ENCODE measurements at regions not wholly inside any gene's neighbourhood (a gene's known extent, or its start where the extent isn't known, plus 50 kb on each side); places are given as distances from the start of the nearest gene placed in this dataset.

GRCh38 chr6:53994201-53994600 is 117.0 kb upstream of the MLIP start:
- CTCF ChIA-PET: no interaction called here
- TF ChIP-seq EZH2 (IDR thresholded peaks at IDR 0.05; ENCODE audit: low read length, unreplicated experiment) (no peak), EZH2phosphoT487 (IDR thresholded peaks at IDR 0.05; ENCODE audit: borderline replicate concordance, low read length) (no peak), CTCF (conservative IDR thresholded peaks at IDR 0.05; ENCODE audit: low read depth, low read length) (no peak)
- H3K4me3 ChIP-seq (ENCODE audit: low read length): no peak overlapping the region

GRCh38 chr6:53995935-53996334 is 115.3 kb upstream of the MLIP start:
- H3K36me3 ChIP-seq (ENCODE audit: low read depth, low read length): no peaks in the 10 kb centered on the region
- POLR2A ChIA-PET (ENCODE audit: unreplicated experiment): no interaction called here

More at GRCh38 chr6:53994201-53994600, 117.0 kb upstream of the MLIP start:
- H3K36me3 ChIP-seq (ENCODE audit: low read depth, low read length): no peaks in the 10 kb centered on the region
- no TSS peak for BruUV-seq (replicated peaks)
- H4K20me1 ChIP-seq (ENCODE audit: low read length): no peaks in the 10 kb centered on the region
- no peaks in the 10 kb centered on the region for H3K79me2 ChIP-seq (ENCODE audit: low read length)
- no peak overlapping the region for H2AFZ ChIP-seq (ENCODE audit: low read length)
- no peaks in the 10 kb centered on the region for H3K9me3 ChIP-seq (ENCODE audit: low read length)
- intact Hi-C loops (cut with micrococcal nuclease): no loop called here
- DNase-seq (no peak), ATAC-seq (no peak)
- H3K4me1 ChIP-seq (ENCODE audit: insufficient read depth, low read length): no peaks in the 10 kb centered on the region
- POLR2A ChIA-PET (ENCODE audit: unreplicated experiment): no interaction called here
- H3F3A ChIP-seq (ENCODE audit: low read length, unreplicated experiment): no peaks in the 10 kb centered on the region
- H3K9ac ChIP-seq (ENCODE audit: low read length): no peak overlapping the region
- H3K27ac ChIP-seq (ENCODE audit: low read length): no peak overlapping the region
- H3K4me2 ChIP-seq (ENCODE audit: low read length): no peak overlapping the region
- no peaks in the 10 kb centered on the region for H3K9me2 ChIP-seq (replicated peaks; ENCODE audit: low read length)
- H3K27me3 ChIP-seq (ENCODE audit: low read length): no peaks in the 10 kb centered on the region

GRCh38 chr6:53998303-53998702 is 112.9 kb upstream of the MLIP start:
- no peak overlapping the region for H3K27ac ChIP-seq (ENCODE audit: low read length)
- H2AFZ ChIP-seq (ENCODE audit: low read length): no peak overlapping the region
- no peaks in the 10 kb centered on the region for H3K27me3 ChIP-seq (ENCODE audit: low read length)
- H3K4me2 ChIP-seq (ENCODE audit: low read length): no peak overlapping the region
- no TSS peak for BruUV-seq (replicated peaks)
- ChIA-PET CTCF (no interaction called here), POLR2A (ENCODE audit: unreplicated experiment) (no interaction called here)
- H3K9me2 ChIP-seq (replicated peaks; ENCODE audit: low read length): no peaks in the 10 kb centered on the region; the same call in 1 of the 2 replicates
- DNase-seq: no peak
- intact Hi-C loops (cut with micrococcal nuclease): no loop called here
- no peak overlapping the region for H3K4me3 ChIP-seq (ENCODE audit: low read length)
- H3K9me3 ChIP-seq (ENCODE audit: low read length): no peaks in the 10 kb centered on the region
- H3K4me1 ChIP-seq (ENCODE audit: insufficient read depth, low read length): no peaks in the 10 kb centered on the region
- no peaks in the 10 kb centered on the region for H3K79me2 ChIP-seq (ENCODE audit: low read length)
- ATAC-seq: no peak
- TF ChIP-seq EZH2phosphoT487 (IDR thresholded peaks at IDR 0.05; ENCODE audit: borderline replicate concordance, low read length) (no peak), CTCF (conservative IDR thresholded peaks at IDR 0.05; ENCODE audit: low read depth, low read length) (no peak), EZH2 (IDR thresholded peaks at IDR 0.05; ENCODE audit: low read length, unreplicated experiment) (no peak)
- H3F3A ChIP-seq (ENCODE audit: low read length, unreplicated experiment): no peaks in the 10 kb centered on the region
- no peak overlapping the region for H3K9ac ChIP-seq (ENCODE audit: low read length)
- H3K36me3 ChIP-seq (ENCODE audit: low read depth, low read length): no peaks in the 10 kb centered on the region
- no peaks in the 10 kb centered on the region for H4K20me1 ChIP-seq (ENCODE audit: low read length)

More at GRCh38 chr6:53995935-53996334, 115.3 kb upstream of the MLIP start:
- DNase-seq (no peak), ATAC-seq (no peak)
- Histone ChIP-seq H3K4me3 (ENCODE audit: low read length) (no peak overlapping the region), H3K4me1 (ENCODE audit: insufficient read depth, low read length) (no peaks in the 10 kb centered on the region), H3K27me3 (ENCODE audit: low read length) (no peaks in the 10 kb centered on the region), H3K9me3 (ENCODE audit: low read length) (no peaks in the 10 kb centered on the region), H3K79me2 (ENCODE audit: low read length) (no peaks in the 10 kb centered on the region), H2AFZ (ENCODE audit: low read length) (no peak overlapping the region), H3K9me2 (replicated peaks; ENCODE audit: low read length) (no peaks in the 10 kb centered on the region), H3K4me2 (ENCODE audit: low read length) (no peak overlapping the region), H3F3A (ENCODE audit: low read length, unreplicated experiment) (no peaks in the 10 kb centered on the region), H3K27ac (ENCODE audit: low read length) (no peak overlapping the region), H4K20me1 (ENCODE audit: low read length) (no peaks in the 10 kb centered on the region), H3K9ac (ENCODE audit: low read length) (no peak overlapping the region)
- CTCF ChIA-PET: no interaction called here
- TF ChIP-seq EZH2phosphoT487 (IDR thresholded peaks at IDR 0.05; ENCODE audit: borderline replicate concordance, low read length) (no peak), CTCF (conservative IDR thresholded peaks at IDR 0.05; ENCODE audit: low read depth, low read length) (no peak), EZH2 (IDR thresholded peaks at IDR 0.05; ENCODE audit: low read length, unreplicated experiment) (no peak)
- intact Hi-C loops (cut with micrococcal nuclease): no loop called here
- no TSS peak for BruUV-seq (replicated peaks)

Measured in PC-3 (cell line).